B cell (primary cell): ENCODE measurements at regions not wholly inside any gene's neighbourhood (a gene's known extent, or its start where the extent isn't known, plus 50 kb on each side); places are given as distances from the start of the nearest gene placed in this dataset.

Experiments
- ATAC-seq: fragments of 200-7000 bp; cut with Tn5 transposase; one replicate; pipeline ENCODE4 v1.10.0; 2021; ENCODE audit warnings: low read depth, mild to moderate bottlenecking, moderate number of reproducible peaks, moderate library complexity
- CTCF ChIA-PET: fragments of 350-600 bp; sonication (Branson Sonifier 250); formaldehyde crosslinking; loops from one replicate; lab custom pipeline; 2021; ENCODE audit warnings: antibody characterized with exemption, inconsistent platforms; lab: Charles Lee
- POLR2A ChIA-PET: fragments of 350-600 bp; sonication (Branson Sonifier 250); formaldehyde crosslinking; loops from one replicate; lab custom pipeline; 2021; ENCODE audit warnings: antibody characterized with exemption; lab: Charles Lee
- DNase-seq: peaks from one replicate; pipeline ENCODE4 v3.0.0; 2013
- H2AFZ ChIP-seq: 2 replicates; pipeline ENCODE4 v1.6.1; 2012; ENCODE audit warnings: mild to moderate bottlenecking, low read depth, low read length; ENCODE audit not compliant: insufficient read depth, poor library complexity, severe bottlenecking
- H3K27ac ChIP-seq, 2 donors: 1 replicate in 1 of 2; 2 replicates in 1 of 2; pipeline ENCODE4 v1.5.1; 2012 to 2013; ENCODE audit warnings: low read length in 2 of 2, mild to moderate bottlenecking in 2 of 2, moderate library complexity in 1 of 2
- H3K27me3 ChIP-seq, 4 experiments: fragments of 200-600 bp in 1 of 4; sonication (generic) in 1 of 4; replicated peaks in 1 of 4; 1 replicate in 2 of 4; 2 replicates in 2 of 4; pipeline versions ENCODE4 v1.6.1 to v1.7.0; 2013 to 2016; ENCODE audit warnings: low read length in 3 of 4, mild to moderate bottlenecking in 2 of 4, mixed read lengths in 1 of 4, moderate library complexity in 1 of 4; ENCODE audit not compliant: insufficient read depth in 4 of 4, control insufficient read depth in 3 of 4; ENCODE audit errors: control extremely low read depth in 1 of 4
- H3K36me3 ChIP-seq, 2 experiments: replicated peaks in 1 of 2; 1 replicate in 1 of 2; 2 replicates in 1 of 2; pipeline versions ENCODE4 v1.6.1 to v1.7.1; 2013; ENCODE audit warnings: low read length in 1 of 2; ENCODE audit not compliant: insufficient read depth in 2 of 2, control insufficient read depth in 1 of 2; ENCODE audit errors: control extremely low read depth in 1 of 2, extremely low read depth in 1 of 2
- H3K4me1 ChIP-seq, 2 donors: fragments of 200-600 bp in 1 of 2; sonication (generic) in 1 of 2; 1 replicate in 1 of 2; 2 replicates in 1 of 2; pipeline versions ENCODE4 v1.5.1 to v1.6.1; 2013 to 2017; ENCODE audit warnings: low read length in 2 of 2; ENCODE audit not compliant: control insufficient read depth in 2 of 2, insufficient read depth in 2 of 2
- H3K4me2 ChIP-seq: replicated peaks from 2 replicates; pipeline ENCODE3; 2012; ENCODE audit warnings: mild to moderate bottlenecking, low read depth, low read length; ENCODE audit not compliant: poor library complexity, severe bottlenecking
- H3K4me3 ChIP-seq, 5 experiments: fragments of 200-600 bp in 1 of 5; sonication (generic) in 1 of 5; 1 replicate in 3 of 5; 2 replicates in 2 of 5; pipeline versions ENCODE4 v1.5.1 to v1.7.0; 2011 to 2016; ENCODE audit warnings: low read length in 4 of 5, mild to moderate bottlenecking in 4 of 5, low read depth in 2 of 5, control low read depth in 1 of 5, moderate library complexity in 1 of 5; ENCODE audit not compliant: insufficient read depth in 1 of 5; ENCODE audit errors: control extremely low read depth in 1 of 5, extremely low read depth in 1 of 5
- H3K79me2 ChIP-seq: fragments of 200-600 bp; sonication (generic); one replicate; pipeline ENCODE4 v1.6.0; 2016; ENCODE audit warnings: low read length; ENCODE audit not compliant: control insufficient read depth, insufficient read depth
- H3K9ac ChIP-seq: fragments of 200-600 bp; sonication (generic); 2 replicates; pipeline ENCODE4 v1.6.1; 2017; ENCODE audit warnings: mild to moderate bottlenecking, low read length, moderate library complexity
- H3K9me3 ChIP-seq, 3 donors: one replicate each; pipeline versions ENCODE4 v1.6.1 to v1.7.1; 2013; ENCODE audit warnings: low read length in 2 of 3; ENCODE audit not compliant: control insufficient read depth in 2 of 3, insufficient read depth in 1 of 3; ENCODE audit errors: control extremely low read depth in 1 of 3
- H4K20me1 ChIP-seq: 2 replicates; pipeline ENCODE4 v1.6.0; 2012; ENCODE audit warnings: mild to moderate bottlenecking, low read length; ENCODE audit not compliant: insufficient read depth, control insufficient read depth, poor library complexity, severe bottlenecking
- H3K27ac Mint-ChIP-seq: one replicate; pipeline ENCODE4 v1.8.0; 2021; ENCODE audit warnings: mixed read lengths
- H3K27me3 Mint-ChIP-seq: one replicate; pipeline ENCODE4 v1.8.0; 2021; ENCODE audit warnings: mixed read lengths
- H3K4me1 Mint-ChIP-seq: one replicate; pipeline ENCODE4 v1.8.0; 2021; ENCODE audit warnings: mixed read lengths
- H3K4me3 Mint-ChIP-seq: one replicate; pipeline ENCODE4 v1.8.0; 2021; ENCODE audit warnings: mixed read lengths
- H3K9me3 Mint-ChIP-seq: one replicate; pipeline ENCODE4 v1.8.0; 2022; ENCODE audit warnings: mixed read lengths; ENCODE audit not compliant: insufficient read depth
- CTCF ChIP-seq: fragments of 200-600 bp; IDR thresholded peaks from one replicate; pipeline ENCODE4 v1.8.0; 2022; ENCODE audit warnings: antibody characterized with exemption, mild to moderate bottlenecking
- EZH2 ChIP-seq: IDR thresholded peaks from 2 replicates; pipeline ENCODE4 v1.6.1; 2012; ENCODE audit warnings: borderline replicate concordance, low read depth, mild to moderate bottlenecking, moderate library complexity, low read length; ENCODE audit not compliant: insufficient read depth, poor library complexity, severe bottlenecking
- WGBS: methylation state at CpG from one replicate; pipeline ENCODE4 v1.1.5; 2013; ENCODE audit warnings: missing lambda C conversion rate; ENCODE audit not compliant: insufficient coverage; 5-methylcytosine and 5-hydroxymethylcytosine counted together
- intact Hi-C: fragments of 100-400 bp; cut with micrococcal nuclease; formaldehyde crosslinking; loops from one replicate; pipeline ENCODE4 v1.10.0; 2022

- H3K4me3 Mint-ChIP-seq: no peak overlapping the region
- H3K9ac ChIP-seq: no peak overlapping the region
- intact Hi-C loops: no loop called here
- peaks cover 2% of the 10 kb centered on the region for H3K9me3 Mint-ChIP-seq
- ATAC-seq (no peak), DNase-seq (no peak)
- H3K27me3 Mint-ChIP-seq: no peaks in the 10 kb centered on the region
- no peak overlapping the region for H3K27ac Mint-ChIP-seq
- 91% methylated on average over 6 of the region's 7 CpGs for WGBS
- H3K4me1 ChIP-seq: no peaks in the 10 kb centered on the region
- no peaks in the 10 kb centered on the region for H3K27me3 ChIP-seq
- H3K79me2 ChIP-seq: no peaks in the 10 kb centered on the region
- no peaks in the 10 kb centered on the region for H3K36me3 ChIP-seq
- TF ChIP-seq CTCF (no peak), EZH2 (no peak)
- no peak overlapping the region for H3K4me3 ChIP-seq
- H3K27ac ChIP-seq: no peak overlapping the region
- no peak overlapping the region for H3K4me2 ChIP-seq
- peaks cover 0 to 5% (median 0%) of the 10 kb centered on the region in 3 donors for H3K9me3 ChIP-seq
- no peaks in the 10 kb centered on the region for H4K20me1 ChIP-seq
- ChIA-PET POLR2A (no interaction called here), CTCF (no interaction called here)
- no peaks in the 10 kb centered on the region for H3K4me1 Mint-ChIP-seq
- H2AFZ ChIP-seq: no peak overlapping the region
Observed at GRCh38 chr3:189457201-189457607, 174.0 kb upstream of the TP63 start.

- CTCF ChIA-PET: no interaction called here
- H3K4me3 ChIP-seq: no peak overlapping the region
- peaks cover 0 to 5% (median 0%) of the 10 kb centered on the region in 3 donors for H3K9me3 ChIP-seq
Observed at GRCh38 chr3:189457631-189458412, 173.4 kb upstream of the TP63 start.

More at GRCh38 chr3:189457631-189458412, 173.4 kb upstream of the TP63 start:
- 87% methylated on average over 3 of the region's 9 CpGs for WGBS
- DNase-seq (no peak), ATAC-seq (no peak)
- TF ChIP-seq EZH2: no peak
- no peak for TF ChIP-seq CTCF
- no peaks in the 10 kb centered on the region for H4K20me1 ChIP-seq
- no peak overlapping the region for H3K27ac ChIP-seq
- H3K9me3 Mint-ChIP-seq: peaks cover 2% of the 10 kb centered on the region
- no peaks in the 10 kb centered on the region for H3K27me3 Mint-ChIP-seq
- no peaks in the 10 kb centered on the region for H3K27me3 ChIP-seq
- H3K27ac Mint-ChIP-seq: no peak overlapping the region
- no peaks in the 10 kb centered on the region for H3K4me1 ChIP-seq
- H3K36me3 ChIP-seq: no peaks in the 10 kb centered on the region
- no peak overlapping the region for H2AFZ ChIP-seq
- H3K4me3 Mint-ChIP-seq: no peak overlapping the region
- intact Hi-C loops: no loop called here
- H3K9ac ChIP-seq: no peak overlapping the region
- no peak overlapping the region for H3K4me2 ChIP-seq
- H3K4me1 Mint-ChIP-seq: no peaks in the 10 kb centered on the region
- POLR2A ChIA-PET: no interaction called here
- H3K79me2 ChIP-seq: no peaks in the 10 kb centered on the region
